OCI-LY7 (cell line): ENCODE measurements at regions not wholly inside any gene's neighbourhood (a gene's known extent, or its start where the extent isn't known, plus 50 kb on each side); places are given as distances from the start of the nearest gene placed in this dataset.
A peak's percentile ranks its signal among the peaks of the same experiment; 100 is the strongest.

Experiments
- BruUV-seq: library from RNA; stranded (reverse); fragments of 400-500 nt; replicated peaks from 2 replicates; lab custom pipeline; 2021; lab: Mats Ljungman, UMichigan
- CTCF ChIA-PET: fragments of 300-600 bp; sonication (Branson Sonifier 250); formaldehyde crosslinking; loops from one replicate; lab custom pipeline; 2022; ENCODE audit warnings: antibody characterized with exemption; ENCODE audit not compliant: unreplicated experiment; lab: Charles Lee
- POLR2A ChIA-PET: fragments of 300-600 bp; sonication (Branson Sonifier 250); formaldehyde crosslinking; loops from one replicate; lab custom pipeline; 2022; ENCODE audit warnings: antibody characterized with exemption; lab: Charles Lee
- DNase-seq: peaks from one replicate; pipeline ENCODE4 v3.0.0-alpha.2; 2015; ENCODE audit warnings: low spot score
- H2AFZ ChIP-seq: fragments of 200-600 bp; sonication (generic), shearing (Covaris generic); 2 replicates; pipeline ENCODE4 v1.6.1; 2014; ENCODE audit warnings: mild to moderate bottlenecking, antibody characterized with exemption, low read length, moderate library complexity
- H3K27ac ChIP-seq: fragments of 200-600 bp; sonication (generic); 2 replicates; pipeline ENCODE4 v1.5.1; 2014; ENCODE audit warnings: mixed run types, low read depth, mild to moderate bottlenecking, moderate library complexity, low read length, inconsistent platforms; ENCODE audit not compliant: poor library complexity, severe bottlenecking
- H3K36me3 ChIP-seq: fragments of 200-600 bp; sonication (generic); 2 replicates; pipeline ENCODE4 v1.6.1; 2014; ENCODE audit warnings: mild to moderate bottlenecking, antibody characterized with exemption, low read length, moderate library complexity, mixed read lengths; ENCODE audit not compliant: insufficient read depth
- H3K4me1 ChIP-seq: fragments of 200-600 bp; sonication (generic); 2 replicates; pipeline ENCODE4 v1.5.1; 2014; ENCODE audit warnings: mild to moderate bottlenecking, low read length; ENCODE audit not compliant: insufficient read depth, poor library complexity, severe bottlenecking
- H3K4me2 ChIP-seq: fragments of 200-600 bp; sonication (generic); 2 replicates; pipeline ENCODE4 v1.6.1; 2014; ENCODE audit warnings: mild to moderate bottlenecking, low read length
- H3K4me3 ChIP-seq: fragments of 200-600 bp; sonication (generic); 2 replicates; pipeline ENCODE4 v1.5.1; 2014; ENCODE audit warnings: mild to moderate bottlenecking, low read depth, low read length; ENCODE audit not compliant: poor library complexity, severe bottlenecking
- H3K79me2 ChIP-seq: fragments of 200-600 bp; sonication (generic); 2 replicates; pipeline ENCODE4 v1.6.1; 2016; ENCODE audit warnings: low read depth, mild to moderate bottlenecking, low read length, moderate library complexity, mixed read lengths; ENCODE audit not compliant: insufficient read depth
- H3K9me2 ChIP-seq: fragments of 200-600 bp; sonication (generic); 2 replicates; pipeline ENCODE4 v1.6.1; 2016; ENCODE audit warnings: mild to moderate bottlenecking, low read length, mixed read lengths; ENCODE audit not compliant: insufficient read depth
- H3K9me3 ChIP-seq: fragments of 200-600 bp; sonication (generic); 2 replicates; pipeline ENCODE4 v1.6.1; 2014; ENCODE audit warnings: mild to moderate bottlenecking, mixed run types, low read length, mixed read lengths
- H4K20me1 ChIP-seq: fragments of 200-600 bp; sonication (generic); 2 replicates; pipeline ENCODE4 v1.6.1; 2014; ENCODE audit warnings: mild to moderate bottlenecking, antibody characterized with exemption, low read length, moderate library complexity, mixed read lengths; ENCODE audit not compliant: insufficient read depth
- EZH2phosphoT487 ChIP-seq: fragments of 200-600 bp; sonication (generic); IDR thresholded peaks from 2 replicates; pipeline ENCODE4 v1.6.1; 2018; ENCODE audit warnings: low read depth, borderline replicate concordance, mild to moderate bottlenecking, mixed run types, antibody characterized with exemption, low read length, moderate library complexity, mixed read lengths
- intact Hi-C: fragments of 100-400 bp; cut with micrococcal nuclease; formaldehyde crosslinking; loops from one replicate; pipeline ENCODE4 v1.10.0; 2022; ENCODE audit not compliant: unreplicated experiment
- TF ChIP-seq, protein P1 (sequence below): fragments of 200-600 bp; sonication (generic); conservative IDR thresholded peaks from 2 replicates; pipeline ENCODE4 v1.5.1; 2014; ENCODE audit warnings: mild to moderate bottlenecking, antibody characterized with exemption, low read length, moderate library complexity, mixed read lengths

DNA sequence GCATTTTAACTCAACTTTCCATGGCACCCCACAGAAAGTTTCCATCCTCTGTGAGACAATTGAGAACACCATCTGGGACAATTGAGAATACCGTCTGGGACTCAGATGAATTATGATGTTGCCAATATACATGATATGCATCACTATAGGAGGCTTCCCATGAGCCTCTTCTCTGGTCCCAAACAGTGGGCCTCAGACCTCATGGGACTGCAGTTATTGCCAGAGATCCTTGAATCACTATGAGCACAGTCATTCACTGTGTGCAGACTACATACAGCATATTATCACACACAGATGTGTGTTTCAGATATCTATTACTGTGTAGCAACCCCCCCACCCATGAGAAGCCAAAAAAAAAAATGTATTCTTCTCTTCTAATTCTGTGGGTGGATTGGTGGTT, 134.4 kb downstream of the GXYLT1 start:
- POLR2A ChIA-PET = no interaction called here
- peaks cover 36% of the 10 kb centered on the region for H3K4me1 ChIP-seq
- BruUV-seq = no TSS peak
- TF ChIP-seq EZH2phosphoT487 = no peak
- TF ChIP-seq, protein P1, sequence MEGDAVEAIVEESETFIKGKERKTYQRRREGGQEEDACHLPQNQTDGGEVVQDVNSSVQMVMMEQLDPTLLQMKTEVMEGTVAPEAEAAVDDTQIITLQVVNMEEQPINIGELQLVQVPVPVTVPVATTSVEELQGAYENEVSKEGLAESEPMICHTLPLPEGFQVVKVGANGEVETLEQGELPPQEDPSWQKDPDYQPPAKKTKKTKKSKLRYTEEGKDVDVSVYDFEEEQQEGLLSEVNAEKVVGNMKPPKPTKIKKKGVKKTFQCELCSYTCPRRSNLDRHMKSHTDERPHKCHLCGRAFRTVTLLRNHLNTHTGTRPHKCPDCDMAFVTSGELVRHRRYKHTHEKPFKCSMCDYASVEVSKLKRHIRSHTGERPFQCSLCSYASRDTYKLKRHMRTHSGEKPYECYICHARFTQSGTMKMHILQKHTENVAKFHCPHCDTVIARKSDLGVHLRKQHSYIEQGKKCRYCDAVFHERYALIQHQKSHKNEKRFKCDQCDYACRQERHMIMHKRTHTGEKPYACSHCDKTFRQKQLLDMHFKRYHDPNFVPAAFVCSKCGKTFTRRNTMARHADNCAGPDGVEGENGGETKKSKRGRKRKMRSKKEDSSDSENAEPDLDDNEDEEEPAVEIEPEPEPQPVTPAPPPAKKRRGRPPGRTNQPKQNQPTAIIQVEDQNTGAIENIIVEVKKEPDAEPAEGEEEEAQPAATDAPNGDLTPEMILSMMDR = no peak
- H3K4me3 ChIP-seq = no peak overlapping the region
- DNase-seq = no peak
- intact Hi-C loops = no loop called here
- 0 out of 2 replicates have a peak overlapping the region, but pooled peaks have one; percentile 16 for H3K4me2 ChIP-seq
- H3K79me2 ChIP-seq = no peaks in the 10 kb centered on the region
- H3K27ac ChIP-seq = no peak overlapping the region
- no peaks in the 10 kb centered on the region for H3K36me3 ChIP-seq
- no peaks in the 10 kb centered on the region for H4K20me1 ChIP-seq
- H3K9me3 ChIP-seq = no peaks in the 10 kb centered on the region
- H3K9me2 ChIP-seq = no peaks in the 10 kb centered on the region
- CTCF ChIA-PET = no interaction called here
- peak overlapping the region; percentile 60; the same call in 1 of the 2 replicates for H2AFZ ChIP-seq

DNA sequence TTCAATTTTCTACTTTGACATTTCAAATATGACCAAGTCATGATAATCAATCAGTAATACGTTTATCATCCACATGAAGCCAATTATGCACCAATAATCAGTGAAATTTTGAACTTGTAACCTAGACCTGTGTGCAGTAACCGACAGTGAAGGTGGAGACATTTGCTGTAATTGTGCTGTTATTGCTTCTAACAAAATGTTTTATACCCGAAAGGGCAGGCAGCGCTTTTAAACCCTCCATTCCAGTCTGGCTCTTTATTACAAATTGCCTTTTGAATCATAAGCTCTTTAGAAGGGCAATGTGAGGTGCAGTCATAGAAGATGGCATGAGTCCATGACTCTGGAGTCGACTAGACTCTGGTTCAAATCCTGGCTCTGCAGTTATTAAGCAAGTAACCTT, 135.7 kb downstream of the GXYLT1 start:
- Histone ChIP-seq H4K20me1 (no peaks in the 10 kb centered on the region), H3K9me3 (no peaks in the 10 kb centered on the region), H3K27ac (no peak overlapping the region), H3K4me2 (no peak overlapping the region), H2AFZ (no peak overlapping the region), H3K36me3 (no peaks in the 10 kb centered on the region), H3K4me3 (no peak overlapping the region), H3K4me1 (peaks cover 23% of the 10 kb centered on the region), H3K79me2 (no peaks in the 10 kb centered on the region), H3K9me2 (no peaks in the 10 kb centered on the region)
- DNase-seq = no peak
- TF ChIP-seq EZH2phosphoT487 = no peak
- TF ChIP-seq, protein P1 = no peak
- ChIA-PET POLR2A (no interaction called here), CTCF (no interaction called here)
- no TSS peak for BruUV-seq
- intact Hi-C loops = no loop called here

DNA sequence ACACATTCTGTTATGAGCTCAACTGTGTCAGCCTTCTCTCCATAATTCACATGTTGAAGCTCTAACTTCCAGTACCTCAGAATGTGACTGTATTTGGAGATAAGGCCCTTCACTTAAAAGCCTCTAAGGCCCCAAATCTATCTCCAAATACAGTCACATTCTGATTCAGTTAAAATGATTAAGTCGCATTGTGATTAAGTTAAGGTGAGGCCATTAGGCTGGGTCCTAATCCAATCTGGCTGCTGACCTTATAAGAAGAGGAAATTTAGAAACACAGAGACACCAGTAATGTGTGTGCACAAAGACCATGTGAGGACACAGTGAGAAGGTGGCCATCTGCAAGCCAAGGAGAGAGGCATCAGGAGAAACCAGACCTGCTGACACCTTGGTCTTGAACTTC, 141.6 kb downstream of the GXYLT1 start:
- POLR2A ChIA-PET = interaction anchor here (0.6 kb wide), 1 partner anchor 445 kb away, joined by 3 read pairs; no protein-coding TSS in a partner anchor
- no peak overlapping the region for H3K4me2 ChIP-seq
- no peaks in the 10 kb centered on the region for H4K20me1 ChIP-seq
- DNase-seq = no peak
- no peaks in the 10 kb centered on the region for H3K4me1 ChIP-seq
- H3K9me3 ChIP-seq = no peaks in the 10 kb centered on the region
- H3K4me3 ChIP-seq = no peak overlapping the region
- H2AFZ ChIP-seq = no peak overlapping the region
- BruUV-seq = no TSS peak
- intact Hi-C loops = no loop called here
- CTCF ChIA-PET = no interaction called here
- TF ChIP-seq, protein P1 = no peak
- TF ChIP-seq EZH2phosphoT487 = no peak
- H3K27ac ChIP-seq = no peak overlapping the region
- no peaks in the 10 kb centered on the region for H3K79me2 ChIP-seq
- no peaks in the 10 kb centered on the region for H3K9me2 ChIP-seq
- no peaks in the 10 kb centered on the region for H3K36me3 ChIP-seq
